ENCODE measurements at regions not wholly inside any gene's neighbourhood (a gene's known extent, or its start where the extent isn't known, plus 50 kb on each side); places are given as distances from the start of the nearest gene placed in this dataset.
"Not testable (repeated sequence)": the region's sequence is repeated elsewhere in the genome, so short reads cannot be mapped to it uniquely, and the experiment has no call there.

- ATAC-seq (no peak), DNase-seq (no peak)
- intact Hi-C loops (cut with DNase I, micrococcal nuclease): no loop called here
These were observed 92.9 kb upstream of the WDR75 start for GRCh38 chr2:189348369-189348768.

GRCh38 chr2:189350540-189351209 is 90.6 kb upstream of the WDR75 start:
- intact Hi-C loops (cut with DNase I, micrococcal nuclease): loop anchor here in 1 of 2 donors (10.0 kb wide), 1 partner anchor 256 kb away; no protein-coding TSS in a partner anchor
- peak in 1 of 2 donors; percentile 38 for DNase-seq

GRCh38 chr2:189351933-189352332 is 89.3 kb upstream of the WDR75 start:
- ATAC-seq, DNase-seq: not testable (repeated sequence)
- intact Hi-C loops (cut with DNase I, micrococcal nuclease): loop anchor here in 1 of 2 donors (10.0 kb wide), 1 partner anchor 257 kb away; no protein-coding TSS in a partner anchor

More at GRCh38 chr2:189350540-189351209, 90.6 kb upstream of the WDR75 start:
- ATAC-seq: no peak

GRCh38 chr2:189357375-189357774 is 83.9 kb upstream of the WDR75 start:
- not testable (repeated sequence) for ATAC-seq, DNase-seq
- intact Hi-C loops (cut with DNase I, micrococcal nuclease): loop anchor here in 1 of 2 donors (10.0 kb wide), 1 partner anchor 263 kb away; no protein-coding TSS in a partner anchor

- DNase-seq: no peak
- no peak for ATAC-seq
- intact Hi-C loops (cut with DNase I, micrococcal nuclease): no loop called here
These were observed 80.4 kb upstream of the WDR75 start for GRCh38 chr2:189360861-189361260.

GRCh38 chr2:189362283-189362682 is 79.0 kb upstream of the WDR75 start:
- intact Hi-C loops (cut with DNase I, micrococcal nuclease): no loop called here

GRCh38 chr2:189363559-189363958 is 77.7 kb upstream of the WDR75 start:
- ATAC-seq (peak; percentile 96), DNase-seq (no peak)
- intact Hi-C loops (cut with DNase I, micrococcal nuclease): no loop called here

More at GRCh38 chr2:189362283-189362682, 79.0 kb upstream of the WDR75 start:
- DNase-seq (no peak), ATAC-seq (no peak)

GRCh38 chr2:189364607-189365006 is 76.7 kb upstream of the WDR75 start:
- ATAC-seq: no peak
- intact Hi-C loops (cut with DNase I, micrococcal nuclease): no loop called here
- DNase-seq: no peak

GRCh38 chr2:189366349-189366748 is 74.9 kb upstream of the WDR75 start:
- no peak for DNase-seq
- intact Hi-C loops (cut with DNase I, micrococcal nuclease): no loop called here
- no peak for ATAC-seq

GRCh38 chr2:189367343-189367742 is 73.9 kb upstream of the WDR75 start:
- no peak for ATAC-seq
- intact Hi-C loops (cut with DNase I, micrococcal nuclease): no loop called here
- DNase-seq: no peak

GRCh38 chr2:189369566-189369965 is 71.7 kb upstream of the WDR75 start:
- intact Hi-C loops (cut with DNase I, micrococcal nuclease): no loop called here
- DNase-seq (no peak), ATAC-seq (no peak)

GRCh38 chr2:189370719-189371118 is 70.6 kb upstream of the WDR75 start:
- intact Hi-C loops (cut with DNase I, micrococcal nuclease): no loop called here
- ATAC-seq (no peak), DNase-seq (no peak)

GRCh38 chr2:189372688-189373257 is 68.5 kb upstream of the WDR75 start:
- no peak for ATAC-seq
- intact Hi-C loops (cut with DNase I, micrococcal nuclease): no loop called here
- no peak for DNase-seq

GRCh38 chr2:189374481-189374880 is 66.8 kb upstream of the WDR75 start:
- DNase-seq (no peak), ATAC-seq (no peak)
- intact Hi-C loops (cut with DNase I, micrococcal nuclease): no loop called here

- intact Hi-C loops (cut with DNase I, micrococcal nuclease): no loop called here
- ATAC-seq (no peak), DNase-seq (no peak)
These were observed 65.4 kb upstream of the WDR75 start for GRCh38 chr2:189375842-189376241.

GRCh38 chr2:189379287-189379630 is 62.0 kb upstream of the WDR75 start:
- intact Hi-C loops (cut with DNase I, micrococcal nuclease): no loop called here
- ATAC-seq (no peak), DNase-seq (no peak)

- intact Hi-C loops (cut with DNase I, micrococcal nuclease): no loop called here
- ATAC-seq (no peak), DNase-seq (no peak)
These were observed 61.5 kb upstream of the WDR75 start for GRCh38 chr2:189379731-189380261.

GRCh38 chr2:189382668-189383067 is 58.6 kb upstream of the WDR75 start:
- ATAC-seq (no peak), DNase-seq (no peak)
- intact Hi-C loops (cut with DNase I, micrococcal nuclease): no loop called here

GRCh38 chr2:189386741-189387140 is 54.5 kb upstream of the WDR75 start:
- no peak for ATAC-seq
- DNase-seq: no peak
- intact Hi-C loops (cut with DNase I, micrococcal nuclease): no loop called here

- DNase-seq (no peak), ATAC-seq (no peak)
- intact Hi-C loops (cut with DNase I, micrococcal nuclease): no loop called here
These were observed 50.1 kb upstream of the WDR75 start for GRCh38 chr2:189391201-189391600.

Measured in left colon (tissue), 2 donors.